ENCODE measurements at regions not wholly inside any gene's neighbourhood (a gene's known extent, or its start where the extent isn't known, plus 50 kb on each side); places are given as distances from the start of the nearest gene placed in this dataset.

- no peak overlapping the region for H2AFZ ChIP-seq (ENCODE audit: low read length)
- H3K23ac ChIP-seq (ENCODE audit: insufficient read length, low read depth, low read length), result no peak overlapping the region
- Mint-ChIP-seq H3K27ac (no peak overlapping the region), H3K4me3 (no peak overlapping the region), H3K27me3 (ENCODE audit: low read depth) (no peaks in the 10 kb centered on the region; the same call in 1 of the 2 replicates), H3K36me3 (ENCODE audit: insufficient read depth in 1 of 3, low read depth in 3 of 3) (peaks cover 6 to 22% (median 9%) of the 10 kb centered on the region in 3 experiments; a peak in 5 of 7 replicates), H3K4me1 (0 out of 4 replicates have a peak, but pooled peaks cover 0 to 5% of the 10 kb centered on the region in 2 experiments), H3K9me3 (peaks cover 19 to 26% of the 10 kb centered on the region in 2 experiments)
- DNase-seq, result peak; percentile 47
- no peak overlapping the region for H3K4ac ChIP-seq (ENCODE audit: low read depth, low read length)
- H4K8ac ChIP-seq (replicated peaks; ENCODE audit: insufficient read length, low read depth, low read length), result no peak overlapping the region
- no peak overlapping the region for H2BK20ac ChIP-seq (ENCODE audit: low read depth, low read length, poor library complexity, severe bottlenecking)
- no peak overlapping the region for H2BK12ac ChIP-seq (ENCODE audit: insufficient read length, low read depth, low read length)
- no peaks in the 10 kb centered on the region for H3K79me2 ChIP-seq (ENCODE audit: insufficient read depth, low read length)
- no peak overlapping the region for H2AK5ac ChIP-seq (ENCODE audit: insufficient read length, low read length)
- H3T11ph ChIP-seq (ENCODE audit: low read length), result no peak overlapping the region
- H3K27ac ChIP-seq (ENCODE audit: insufficient read length, low read depth, low read length), result no peak overlapping the region
- H2BK15ac ChIP-seq (ENCODE audit: low read depth, low read length), result no peak overlapping the region
- no peak overlapping the region for H4K5ac ChIP-seq (ENCODE audit: insufficient read length, low read depth, low read length)
- no peak overlapping the region for H3K9ac ChIP-seq (ENCODE audit: extremely low read depth, insufficient read length, low read length)
- TF ChIP-seq CTCF (conservative IDR thresholded peaks at IDR 0.05), result peak; percentile 72
- H3K23me2 ChIP-seq (ENCODE audit: insufficient read length, low read depth, low read length, poor library complexity, severe bottlenecking), result no peaks in the 10 kb centered on the region
- no peak overlapping the region for H3K4me2 ChIP-seq (ENCODE audit: insufficient read depth, insufficient read length, low read length)
- no peak overlapping the region for H4K91ac ChIP-seq (ENCODE audit: insufficient read length, low read depth, low read length)
- H3K9me3 ChIP-seq (ENCODE audit: control insufficient read depth, low read depth, low read length), result no peaks in the 10 kb centered on the region
- H3K79me1 ChIP-seq (ENCODE audit: insufficient read depth, low read depth, low read length, poor library complexity, severe bottlenecking), result no peaks in the 10 kb centered on the region
- H2BK120ac ChIP-seq (ENCODE audit: low read depth, low read length, poor library complexity, severe bottlenecking), result no peak overlapping the region
- no peak overlapping the region for H3K18ac ChIP-seq (ENCODE audit: insufficient read length, low read depth, low read length)
- no peak overlapping the region for H3K56ac ChIP-seq (ENCODE audit: insufficient read length, low read depth, low read length)
- H2BK5ac ChIP-seq (ENCODE audit: insufficient read length, low read length), result no peak overlapping the region
- WGBS (ENCODE audit: extremely low coverage, insufficient read length, low lambda C conversion rate), result no CpG with 5 or more reads among the region's 2 CpGs
- no peaks in the 10 kb centered on the region for H3K4me1 ChIP-seq (ENCODE audit: insufficient read depth, low read length)
- no peaks in the 10 kb centered on the region for H4K20me1 ChIP-seq (ENCODE audit: control insufficient read depth, insufficient read depth, insufficient read length)
- H3K27me3 ChIP-seq (ENCODE audit: insufficient read depth, low read length), result no peaks in the 10 kb centered on the region
- no peak overlapping the region for H3K14ac ChIP-seq (ENCODE audit: insufficient read depth, low read length)
Observed at GRCh38 chr11:60625262-60625661, 74.2 kb upstream of the MS4A8 start.

Data from H9 (cell line).